SK-N-MC (cell line): ENCODE measurements at regions not wholly inside any gene's neighbourhood (a gene's known extent, or its start where the extent isn't known, plus 50 kb on each side); places are given as distances from the start of the nearest gene placed in this dataset.
"Not testable (repeated sequence)": the region's sequence is repeated elsewhere in the genome, so short reads cannot be mapped to it uniquely, and the experiment has no call there.

Experiments used
- DNase-seq: peaks from one replicate; pipeline ENCODE4 v3.0.0-alpha.2; 2011; ENCODE audit warnings: low read depth, low spot score
- H3K27ac ChIP-seq: fragments of 200-600 bp; sonication (generic); 2 replicates; pipeline ENCODE4 v1.5.1; 2016; ENCODE audit warnings: mixed run types
- H3K36me3 ChIP-seq: fragments of 200-600 bp; sonication (generic); 2 replicates; pipeline ENCODE4 v1.6.1; 2017; ENCODE audit warnings: antibody characterized with exemption, low read length, mixed read lengths; ENCODE audit not compliant: insufficient read depth
- H3K4me3 ChIP-seq: fragments of 200-600 bp; sonication (generic); 2 replicates; pipeline ENCODE4 v1.5.1; 2016
- H3K9ac ChIP-seq: fragments of 200-600 bp; sonication (generic); 2 replicates; pipeline ENCODE4 v1.8.0; 2017; ENCODE audit warnings: mixed run types, mixed read lengths; ENCODE audit not compliant: insufficient read length
- H3K9me3 ChIP-seq: fragments of 200-600 bp; sonication (generic); 2 replicates; pipeline ENCODE4 v1.6.1; 2017; ENCODE audit warnings: low read depth, mild to moderate bottlenecking, antibody characterized with exemption, low read length, moderate library complexity, mixed read lengths
- EZH2 ChIP-seq: fragments of 200-600 bp; sonication (generic); IDR thresholded peaks from one replicate; pipeline ENCODE4 v1.6.1; 2017; ENCODE audit warnings: antibody characterized with exemption
- FOXP2 ChIP-seq: optimal IDR thresholded peaks from 2 replicates; pipeline ENCODE3; 2011; ENCODE audit warnings: mild to moderate bottlenecking, moderate library complexity; ENCODE audit not compliant: insufficient read depth; ENCODE audit errors: extremely low read length, control extremely low read depth
- POLR2AphosphoS5 ChIP-seq: IDR thresholded peaks from 2 replicates; pipeline ENCODE4 v1.6.1; 2012; ENCODE audit warnings: mild to moderate bottlenecking, low read depth, low read length, borderline replicate concordance

GRCh38 chr5:94102849-94103248, 361.4 kb upstream of the POU5F2 start:
- H3K36me3 ChIP-seq = peaks cover 3% of the 10 kb centered on the region; the same call in 1 of the 2 replicates
- H3K9me3 ChIP-seq = peaks cover 11% of the 10 kb centered on the region; the same call in 1 of the 2 replicates
- H3K27ac ChIP-seq = no peak overlapping the region
- DNase-seq = no peak
- TF ChIP-seq POLR2AphosphoS5 = no peak
- no peak for TF ChIP-seq EZH2
- TF ChIP-seq FOXP2 = no peak
- no peak overlapping the region for H3K9ac ChIP-seq
- no peak overlapping the region for H3K4me3 ChIP-seq

DNA sequence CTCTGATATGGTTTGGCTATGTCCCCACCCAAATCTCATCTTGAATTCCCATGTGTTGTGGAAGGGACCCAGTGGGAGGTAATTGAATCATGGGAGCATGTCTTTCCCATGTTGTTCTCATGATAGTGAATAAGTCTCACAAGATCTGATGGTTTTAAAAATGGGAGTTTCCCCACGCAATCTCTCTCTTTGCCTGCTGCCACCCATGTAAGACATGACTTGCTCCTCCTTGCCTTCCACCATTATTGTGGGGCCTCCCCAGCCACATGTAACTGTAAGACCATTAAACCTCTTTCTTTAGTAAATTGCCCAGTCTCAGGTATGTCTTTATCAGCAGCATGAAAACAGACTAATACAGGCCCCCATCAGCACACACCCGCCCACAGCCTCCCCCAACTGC, 356.0 kb upstream of the POU5F2 start:
- not testable (repeated sequence) for H3K4me3 ChIP-seq, H3K9me3 ChIP-seq, H3K27ac ChIP-seq, H3K9ac ChIP-seq, DNase-seq, H3K36me3 ChIP-seq

DNA sequence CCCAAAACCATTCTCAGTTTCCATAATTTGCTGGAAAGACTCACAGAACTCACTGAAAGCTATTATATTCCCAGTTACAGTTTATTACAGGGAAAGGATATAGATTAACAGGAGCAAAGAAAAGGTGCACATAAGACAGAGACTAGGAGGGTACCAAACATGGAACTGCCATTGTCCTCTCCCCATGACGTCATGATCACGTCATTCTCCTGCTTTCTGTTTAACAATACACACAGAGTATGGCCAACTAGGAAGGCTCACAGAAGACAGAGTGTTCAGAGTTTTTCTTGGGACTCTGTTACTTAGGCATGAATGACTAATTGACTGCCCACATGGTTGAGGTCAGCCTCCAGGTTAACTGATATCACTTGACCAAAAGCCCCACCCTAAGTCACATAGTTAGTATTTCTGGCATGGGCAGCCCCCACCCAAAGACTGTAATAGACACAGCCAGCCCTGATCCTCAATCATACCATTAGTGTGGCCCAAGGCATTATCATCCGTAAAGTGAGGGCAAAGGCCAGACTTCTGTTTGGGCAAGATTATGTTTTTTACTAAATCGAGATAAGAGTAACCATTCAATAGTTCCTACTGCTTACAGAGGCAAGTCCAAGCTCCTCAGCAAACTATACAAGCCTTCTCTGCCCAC, 353.5 kb upstream of the POU5F2 start:
- no peak for DNase-seq
- Histone ChIP-seq H3K36me3 (no peaks in the 10 kb centered on the region), H3K9ac (no peak overlapping the region), H3K4me3 (no peak overlapping the region), H3K27ac (no peak overlapping the region), H3K9me3 (no peaks in the 10 kb centered on the region)
- TF ChIP-seq POLR2AphosphoS5 (no peak), FOXP2 (no peak), EZH2 (no peak)

- Histone ChIP-seq H3K9ac (no peak overlapping the region), H3K27ac (no peak overlapping the region), H3K9me3 (no peaks in the 10 kb centered on the region), H3K36me3 (no peaks in the 10 kb centered on the region), H3K4me3 (no peak overlapping the region)
- DNase-seq = no peak
- TF ChIP-seq FOXP2 = no peak
Measured at GRCh38 chr5:94093300-94093699, 351.9 kb upstream of the POU5F2 start.

- not testable (repeated sequence) for DNase-seq, H3K9me3 ChIP-seq, H3K9ac ChIP-seq, H3K36me3 ChIP-seq, H3K4me3 ChIP-seq, H3K27ac ChIP-seq
Measured at GRCh38 chr5:94086635-94087034, 345.2 kb upstream of the POU5F2 start.

DNA sequence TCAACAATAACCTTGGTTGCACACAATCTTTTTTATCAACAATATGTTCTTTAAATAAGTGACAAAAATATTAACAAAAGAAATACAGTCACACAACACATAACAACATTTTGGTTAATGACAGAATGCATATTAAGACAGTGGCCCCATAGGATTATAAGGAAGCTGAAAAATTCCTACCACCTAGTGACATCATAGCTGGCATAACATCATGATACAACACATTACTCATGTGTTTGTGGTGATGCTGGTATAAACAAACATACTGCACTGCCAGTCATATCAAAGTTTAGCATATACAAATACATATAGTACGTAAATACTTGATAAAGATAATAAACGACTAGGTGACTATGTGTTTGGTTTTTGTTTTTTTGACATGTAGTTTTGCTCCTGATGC, 344.8 kb upstream of the POU5F2 start:
- no peak for TF ChIP-seq EZH2
- TF ChIP-seq POLR2AphosphoS5 = no peak
- TF ChIP-seq FOXP2 = no peak
- Histone ChIP-seq H3K9me3 (no peaks in the 10 kb centered on the region), H3K36me3 (no peaks in the 10 kb centered on the region), H3K27ac (no peak overlapping the region), H3K9ac (no peak overlapping the region), H3K4me3 (no peak overlapping the region)
- DNase-seq = no peak

- no peak for DNase-seq
- no peak overlapping the region for H3K4me3 ChIP-seq
- H3K9ac ChIP-seq = no peak overlapping the region
- H3K36me3 ChIP-seq = no peaks in the 10 kb centered on the region
- H3K9me3 ChIP-seq = no peaks in the 10 kb centered on the region
- H3K27ac ChIP-seq = no peak overlapping the region
- no peak for TF ChIP-seq FOXP2
- no peak for TF ChIP-seq POLR2AphosphoS5
- no peak for TF ChIP-seq EZH2
Measured at GRCh38 chr5:94082405-94082804, 341.0 kb upstream of the POU5F2 start.

GRCh38 chr5:94081088-94081487, 339.7 kb upstream of the POU5F2 start:
- TF ChIP-seq FOXP2 (no peak), POLR2AphosphoS5 (no peak), EZH2 (no peak)
- Histone ChIP-seq H3K9ac (no peak overlapping the region), H3K36me3 (no peaks in the 10 kb centered on the region), H3K27ac (no peak overlapping the region), H3K9me3 (no peaks in the 10 kb centered on the region), H3K4me3 (no peak overlapping the region)
- DNase-seq = no peak

- H3K27ac ChIP-seq = no peak overlapping the region
- no peaks in the 10 kb centered on the region for H3K36me3 ChIP-seq
- no peak for DNase-seq
- H3K9ac ChIP-seq = no peak overlapping the region
- H3K4me3 ChIP-seq = no peak overlapping the region
- TF ChIP-seq EZH2 (no peak), POLR2AphosphoS5 (no peak), FOXP2 (no peak)
- H3K9me3 ChIP-seq = no peaks in the 10 kb centered on the region
Measured at GRCh38 chr5:94080390-94080789, 339.0 kb upstream of the POU5F2 start.

GRCh38 chr5:94072116-94072515, 330.7 kb upstream of the POU5F2 start:
- no peaks in the 10 kb centered on the region for H3K9me3 ChIP-seq
- DNase-seq = no peak

More at GRCh38 chr5:94072116-94072515, 330.7 kb upstream of the POU5F2 start:
- no peaks in the 10 kb centered on the region for H3K36me3 ChIP-seq
- no peak overlapping the region for H3K4me3 ChIP-seq
- no peak for TF ChIP-seq FOXP2
- TF ChIP-seq EZH2 = no peak
- no peak for TF ChIP-seq POLR2AphosphoS5
- H3K27ac ChIP-seq = no peak overlapping the region
- no peak overlapping the region for H3K9ac ChIP-seq
